Muscle of leg (tissue), 3 donors: ENCODE measurements at regions not wholly inside any gene's neighbourhood (a gene's known extent, or its start where the extent isn't known, plus 50 kb on each side); places are given as distances from the start of the nearest gene placed in this dataset.

Source experiments
- DNase-seq: peaks from one replicate; pipeline ENCODE4 v3.0.0; 2013
- H3K27ac ChIP-seq: one replicate; pipeline ENCODE4 v1.5.1; 2013; ENCODE audit warnings: mild to moderate bottlenecking, low read length, control low read depth
- H3K27me3 ChIP-seq: one replicate; pipeline ENCODE4 v1.6.1; 2013; ENCODE audit warnings: low read length; ENCODE audit not compliant: control insufficient read depth, insufficient read depth
- H3K36me3 ChIP-seq: one replicate; pipeline ENCODE4 v1.6.1; 2013; ENCODE audit warnings: low read length; ENCODE audit not compliant: control insufficient read depth, insufficient read depth
- H3K4me1 ChIP-seq: one replicate; pipeline ENCODE4 v1.6.1; 2013; ENCODE audit warnings: low read length; ENCODE audit not compliant: control insufficient read depth, insufficient read depth
- H3K4me3 ChIP-seq: one replicate; pipeline ENCODE4 v1.5.1; 2013; ENCODE audit warnings: low read length, control low read depth
- H3K9me3 ChIP-seq: replicated peaks from 2 replicates; pipeline ENCODE4 v1.6.1; 2013; ENCODE audit warnings: low read depth, low read length; ENCODE audit not compliant: control insufficient read depth
- WGBS: methylation state at CpG from one replicate; pipeline ENCODE4 v1.1.5; 2013; ENCODE audit warnings: missing lambda C conversion rate; ENCODE audit not compliant: insufficient coverage; 5-methylcytosine and 5-hydroxymethylcytosine counted together

DNA sequence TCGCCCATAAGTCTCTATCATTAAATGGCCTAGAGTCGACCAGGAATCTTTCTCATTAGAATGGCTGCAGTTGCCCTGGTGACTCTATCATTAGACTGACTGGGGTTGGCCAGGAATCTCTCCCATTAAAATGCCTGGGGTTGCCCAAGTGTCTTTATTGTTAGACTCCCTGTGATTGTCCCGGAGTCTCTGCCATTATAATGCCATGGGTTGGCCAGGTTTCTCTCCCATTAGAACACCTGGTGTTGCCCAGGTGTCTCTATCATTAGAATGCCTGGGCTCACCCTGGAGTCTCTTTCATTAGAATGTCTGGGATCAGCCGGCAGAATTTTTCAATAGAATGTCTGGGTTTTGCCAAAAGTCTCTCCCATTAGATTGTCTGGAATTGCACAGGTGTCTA is 1459.3 kb downstream of the UQCRFS1 start:
- Histone ChIP-seq H3K4me1 (no peaks in the 10 kb centered on the region), H3K9me3 (peaks cover 39% of the 10 kb centered on the region), H3K36me3 (no peaks in the 10 kb centered on the region), H3K27me3 (no peaks in the 10 kb centered on the region), H3K27ac (no peak overlapping the region), H3K4me3 (no peak overlapping the region)
- WGBS: 91% methylated on average over 4 of the region's 4 CpGs
- DNase-seq: no peak

DNA sequence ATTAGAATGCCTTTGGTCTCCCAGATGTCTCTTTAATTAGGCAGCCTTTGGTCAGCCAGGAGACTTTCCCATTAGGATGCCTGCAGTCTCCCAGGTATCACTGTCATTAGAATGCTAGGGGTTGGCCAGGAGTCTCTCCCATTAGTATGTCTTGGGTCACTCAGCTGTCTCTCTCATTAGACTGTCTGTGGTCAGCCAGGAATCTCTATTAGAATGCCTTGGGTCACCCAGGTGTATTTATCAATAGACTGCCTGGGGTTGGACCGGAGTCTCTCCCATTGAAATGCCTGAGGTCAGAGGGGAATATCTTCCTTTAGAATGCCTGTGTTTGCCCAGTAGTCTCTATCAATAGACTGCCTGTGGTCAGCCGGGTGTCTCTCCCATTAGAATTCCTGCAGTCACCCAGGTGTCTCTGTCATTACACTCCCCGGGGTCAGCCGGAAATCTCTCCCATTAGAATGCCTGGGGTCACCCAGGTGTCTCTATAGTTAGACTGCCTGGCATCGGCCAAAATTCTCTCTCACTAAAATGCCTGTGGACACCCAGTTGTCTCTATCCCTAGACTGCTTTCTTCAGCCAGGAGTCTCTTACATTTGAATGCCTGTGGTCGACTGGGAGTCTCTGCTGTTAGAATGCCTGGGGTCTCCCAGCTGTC is 1460.3 kb downstream of the UQCRFS1 start:
- no peak overlapping the region for H3K27ac ChIP-seq
- H3K4me1 ChIP-seq: no peaks in the 10 kb centered on the region
- DNase-seq: no peak
- 78% methylated on average over 6 of the region's 6 CpGs for WGBS
- H3K36me3 ChIP-seq: no peaks in the 10 kb centered on the region
- H3K4me3 ChIP-seq: no peak overlapping the region
- no peaks in the 10 kb centered on the region for H3K27me3 ChIP-seq
- H3K9me3 ChIP-seq: peaks cover 32% of the 10 kb centered on the region

DNA sequence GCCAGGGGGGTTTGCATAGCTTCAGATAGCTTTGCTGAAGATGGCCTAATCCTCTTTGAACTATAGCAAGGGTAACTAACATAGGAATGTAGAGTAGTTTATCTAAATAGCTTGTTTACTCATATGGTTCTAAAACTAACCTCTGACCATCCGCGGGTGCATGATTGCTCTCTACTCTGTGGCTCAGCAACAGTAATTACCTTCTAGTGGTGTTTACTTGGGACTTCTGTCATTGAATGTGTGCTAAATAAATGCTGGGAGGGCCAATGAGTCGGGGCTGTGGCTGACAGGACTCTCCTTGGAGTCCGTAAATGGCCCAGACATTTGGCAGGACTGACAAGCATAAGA is 1461.9 kb downstream of the UQCRFS1 start:
- Histone ChIP-seq H3K27me3 (no peaks in the 10 kb centered on the region), H3K4me3 (no peak overlapping the region), H3K4me1 (no peaks in the 10 kb centered on the region), H3K36me3 (no peaks in the 10 kb centered on the region), H3K9me3 (peaks cover 32% of the 10 kb centered on the region), H3K27ac (no peak overlapping the region)
- no peak for DNase-seq
- 75% methylated on average over 4 of the region's 4 CpGs for WGBS

DNA sequence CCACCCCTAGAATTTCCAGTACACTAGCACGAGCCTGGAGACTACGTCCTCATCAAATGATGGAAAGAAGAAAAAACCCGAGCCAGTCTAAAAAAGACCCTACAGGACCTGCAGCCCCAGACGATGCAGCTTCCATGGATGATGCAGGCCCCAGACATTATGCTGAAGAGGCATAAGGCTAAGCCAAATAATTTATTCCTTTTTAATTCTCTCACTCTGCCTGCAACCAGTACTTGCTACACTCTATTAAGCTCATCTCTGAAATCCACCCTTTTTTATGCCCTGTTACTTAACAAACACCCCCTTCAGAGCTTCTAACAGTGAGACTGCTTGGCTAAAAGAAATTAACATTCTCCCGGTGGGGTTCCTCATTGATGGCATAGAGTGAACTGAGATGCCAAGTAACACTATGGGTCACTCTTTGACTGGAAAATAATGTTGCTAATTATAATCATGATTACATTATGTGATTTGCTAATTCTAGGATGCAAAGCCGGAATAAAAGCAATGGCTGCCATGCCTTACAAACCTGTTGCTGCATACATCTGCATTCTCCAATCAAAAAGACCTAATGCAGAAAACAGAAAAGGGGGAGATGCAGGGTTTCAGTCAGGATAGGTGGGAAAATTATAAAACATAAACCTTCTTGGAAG is 1462.4 kb downstream of the UQCRFS1 start:
- Histone ChIP-seq H3K4me3 (no peak overlapping the region), H3K27me3 (no peaks in the 10 kb centered on the region), H3K9me3 (peaks cover 30% of the 10 kb centered on the region), H3K27ac (no peak overlapping the region), H3K36me3 (no peaks in the 10 kb centered on the region), H3K4me1 (no peaks in the 10 kb centered on the region)
- 89% methylated on average over 3 of the region's 6 CpGs for WGBS
- no peak for DNase-seq

DNA sequence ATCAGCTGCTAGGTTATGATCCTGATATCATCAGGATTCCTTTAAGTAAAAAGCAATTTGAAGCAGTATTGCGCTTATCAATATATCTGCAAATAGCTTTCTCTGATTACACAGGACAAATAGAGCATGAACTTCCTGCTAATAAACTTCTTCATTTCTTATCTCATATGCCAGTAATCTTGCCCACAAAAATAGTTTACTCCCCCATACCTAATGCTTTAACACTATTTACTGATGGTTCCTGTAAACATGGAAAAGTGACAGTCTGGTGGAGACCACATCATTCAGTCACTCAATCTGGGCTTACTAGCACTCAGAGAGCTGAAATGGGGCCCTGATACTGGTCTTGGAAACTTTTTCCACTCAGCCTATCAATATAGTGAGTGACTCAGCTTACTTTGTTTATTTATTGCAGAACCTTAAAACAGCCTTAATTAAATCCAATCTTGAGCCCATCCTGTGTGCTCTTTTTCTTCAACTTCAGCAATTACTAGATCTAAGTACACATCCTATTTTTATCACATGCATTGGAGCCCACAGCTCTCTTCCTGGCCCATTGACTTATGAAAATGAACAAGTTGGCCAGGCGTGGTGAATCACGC is 1464.3 kb downstream of the UQCRFS1 start:
- Histone ChIP-seq H3K9me3 (peaks cover 25% of the 10 kb centered on the region), H3K27ac (no peak overlapping the region), H3K27me3 (no peaks in the 10 kb centered on the region), H3K4me1 (no peaks in the 10 kb centered on the region), H3K4me3 (no peak overlapping the region), H3K36me3 (no peaks in the 10 kb centered on the region)
- no peak for DNase-seq
- no CpG with 5 or more reads among the region's 3 CpGs for WGBS

DNA sequence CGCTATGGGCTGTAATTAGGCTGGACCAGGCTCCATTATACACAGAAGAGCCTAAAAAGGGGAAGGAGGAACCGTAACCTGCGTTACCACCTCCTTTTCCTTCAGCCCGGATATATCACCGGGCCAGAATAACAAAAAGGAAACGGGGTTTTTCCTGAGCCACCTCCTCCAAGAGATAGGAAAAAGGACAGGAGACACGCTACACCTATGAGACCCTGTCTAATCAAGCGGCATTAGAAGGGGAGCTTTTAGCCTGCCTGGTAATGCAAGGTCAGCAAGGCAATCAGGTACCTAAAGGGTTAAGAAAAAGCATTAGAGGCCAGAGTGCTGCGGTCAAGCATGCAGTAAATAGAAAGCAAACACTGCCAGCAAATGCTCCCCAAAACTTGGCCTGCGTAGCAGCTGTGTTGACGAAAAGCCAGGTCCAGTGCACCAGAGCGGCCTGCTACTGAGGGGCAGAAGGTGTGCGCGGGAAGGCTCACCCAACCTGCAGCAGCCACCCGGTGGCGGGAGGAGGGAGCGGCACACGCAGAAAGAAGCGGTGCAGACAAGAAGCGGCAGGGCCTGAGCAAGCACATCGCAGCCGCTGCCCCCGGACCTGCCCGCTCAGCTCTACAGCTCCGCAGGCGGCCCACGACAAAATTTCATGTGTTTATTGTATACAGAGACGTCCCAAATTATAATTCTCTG is 1466.1 kb downstream of the UQCRFS1 start:
- Histone ChIP-seq H3K36me3 (no peaks in the 10 kb centered on the region), H3K4me1 (no peaks in the 10 kb centered on the region), H3K4me3 (no peak overlapping the region), H3K27ac (no peak overlapping the region), H3K27me3 (no peaks in the 10 kb centered on the region), H3K9me3 (peaks cover 12% of the 10 kb centered on the region)
- 18% methylated on average over 8 of the region's 28 CpGs for WGBS
- DNase-seq: no peak

DNA sequence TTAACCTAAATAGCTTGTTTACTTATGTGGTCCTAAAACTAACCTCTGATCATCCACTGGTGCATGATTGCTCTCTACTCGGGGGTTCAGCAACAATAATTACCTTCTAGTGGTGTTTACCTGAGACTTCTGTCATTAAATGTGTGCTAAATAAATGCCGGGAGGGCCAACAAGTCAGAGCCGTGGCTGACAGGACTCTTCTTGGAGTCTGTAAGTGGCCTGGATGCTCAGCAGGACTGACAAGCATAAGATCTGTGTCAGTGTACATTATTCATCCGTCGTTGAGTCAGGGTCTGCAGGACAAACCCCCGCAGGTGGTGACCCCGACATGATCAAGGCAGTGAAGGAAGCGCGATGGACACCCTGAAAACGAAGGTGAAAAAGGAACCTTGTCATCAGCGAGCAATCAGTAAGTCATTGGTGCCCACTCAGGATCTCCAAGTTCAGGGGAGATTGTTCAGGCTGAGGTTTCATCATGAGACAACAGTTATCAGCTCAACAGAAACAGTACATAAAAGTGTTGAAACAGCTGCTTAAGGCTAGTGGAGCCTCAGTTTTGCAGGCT is 1466.9 kb downstream of the UQCRFS1 start:
- H3K27me3 ChIP-seq: no peaks in the 10 kb centered on the region
- no peak overlapping the region for H3K27ac ChIP-seq
- DNase-seq: no peak
- no peak overlapping the region for H3K4me3 ChIP-seq
- H3K4me1 ChIP-seq: no peaks in the 10 kb centered on the region
- H3K9me3 ChIP-seq: peaks cover 5% of the 10 kb centered on the region
- H3K36me3 ChIP-seq: no peaks in the 10 kb centered on the region
- WGBS: 83% methylated on average over 10 of the region's 11 CpGs

DNA sequence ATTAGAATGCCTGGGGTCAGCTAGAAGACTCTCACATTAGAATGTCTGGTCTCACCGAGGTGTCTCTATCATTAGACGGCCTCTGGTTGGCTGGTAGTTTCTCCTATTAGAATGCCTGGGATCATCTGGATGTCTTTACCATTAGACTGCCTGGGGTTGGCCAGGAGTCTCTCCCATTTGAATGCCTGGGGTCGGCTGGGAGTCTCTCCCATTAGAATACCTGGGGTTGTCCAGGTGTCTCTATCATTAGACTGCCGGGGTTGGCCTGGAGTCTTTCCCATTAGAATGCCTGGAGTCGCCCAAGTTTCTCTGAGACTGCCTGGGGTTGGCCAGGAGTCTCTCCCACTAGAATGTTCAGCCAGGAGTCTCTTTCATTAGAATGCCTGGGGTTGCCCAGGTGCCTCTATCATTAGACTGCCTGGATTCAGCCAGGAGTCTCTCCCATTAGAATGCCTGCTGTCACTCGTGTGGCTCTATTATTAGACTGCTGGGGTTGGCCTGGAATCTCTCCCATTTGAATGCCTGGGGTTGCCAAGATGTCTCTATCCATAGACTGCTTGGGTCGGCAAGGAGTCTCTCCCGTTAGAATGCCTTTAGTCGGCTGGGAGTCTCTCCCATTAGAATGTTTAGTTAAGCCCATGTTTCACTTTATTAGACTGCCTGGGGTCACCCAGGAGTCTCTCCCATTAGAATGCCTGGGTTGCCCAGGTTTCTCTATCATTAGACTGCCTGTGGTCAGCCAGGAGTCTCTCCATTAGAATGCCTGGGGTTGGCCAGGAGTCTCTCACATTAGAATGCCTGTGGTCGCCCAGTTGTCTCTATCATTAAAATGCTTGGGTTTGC is 1467.8 kb downstream of the UQCRFS1 start:
- 84% methylated on average over 9 of the region's 10 CpGs for WGBS
- H3K4me1 ChIP-seq: no peaks in the 10 kb centered on the region
- no peaks in the 10 kb centered on the region for H3K27me3 ChIP-seq
- H3K27ac ChIP-seq: no peak overlapping the region
- H3K36me3 ChIP-seq: no peaks in the 10 kb centered on the region
- no peak for DNase-seq
- H3K4me3 ChIP-seq: no peak overlapping the region
- peaks cover 7% of the 10 kb centered on the region for H3K9me3 ChIP-seq

DNA sequence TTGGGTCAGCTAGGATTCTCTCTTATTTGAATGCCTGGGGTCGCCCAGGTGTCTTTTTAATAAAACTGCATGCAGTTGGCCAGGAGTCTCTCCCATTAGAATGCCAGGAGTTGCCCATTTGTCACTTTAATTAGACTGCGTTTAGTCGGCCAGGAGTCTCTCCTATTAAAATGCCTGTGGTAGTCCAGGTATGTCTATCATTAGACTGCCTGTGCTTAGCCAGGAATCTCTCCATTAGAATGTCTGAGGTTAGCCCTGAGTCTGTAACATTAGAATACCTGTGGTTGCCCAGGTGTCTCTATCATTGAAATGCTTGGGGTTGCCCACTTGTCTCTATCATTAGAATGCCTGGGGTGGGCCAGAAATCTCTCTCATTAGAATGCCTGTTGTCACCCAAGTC is 1470.9 kb downstream of the UQCRFS1 start:
- no peak overlapping the region for H3K27ac ChIP-seq
- H3K4me3 ChIP-seq: no peak overlapping the region
- WGBS: 75% methylated on average over 1 of the region's 3 CpGs
- peaks cover 22% of the 10 kb centered on the region for H3K9me3 ChIP-seq
- no peaks in the 10 kb centered on the region for H3K4me1 ChIP-seq
- DNase-seq: no peak
- H3K36me3 ChIP-seq: peaks cover 3% of the 10 kb centered on the region
- no peaks in the 10 kb centered on the region for H3K27me3 ChIP-seq
